ENCODE measurements at regions not wholly inside any gene's neighbourhood (a gene's known extent, or its start where the extent isn't known, plus 50 kb on each side); places are given as distances from the start of the nearest gene placed in this dataset.

DNA sequence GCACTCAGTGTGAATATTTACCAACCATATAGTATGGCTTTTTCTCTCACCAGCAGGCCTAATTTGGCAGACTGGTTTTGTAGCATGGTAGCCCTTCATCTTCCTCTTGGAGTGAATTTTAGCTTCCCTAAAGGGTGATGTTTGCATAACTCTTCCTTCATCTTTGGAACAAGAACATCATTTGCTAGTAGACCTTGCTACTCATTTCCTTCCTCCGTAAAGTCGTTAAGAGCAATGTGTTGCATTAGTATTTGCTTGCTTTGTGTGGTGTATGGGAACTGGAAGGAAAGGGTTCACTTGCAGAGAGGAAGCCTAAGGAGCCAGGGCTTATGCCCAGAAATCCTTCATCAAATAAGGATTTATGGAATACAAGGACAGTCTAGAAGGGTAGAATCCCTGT is 50.2 kb upstream of the PGRMC2 start:
- FAIRE-seq (peak; percentile 5), DNase-seq (ENCODE audit: low spot score) (no peak)
